KMS-11 (cell line): ENCODE measurements at regions not wholly inside any gene's neighbourhood (a gene's known extent, or its start where the extent isn't known, plus 50 kb on each side); places are given as distances from the start of the nearest gene placed in this dataset.

Experiments
- H2AFZ ChIP-seq: fragments of 200-600 bp; sonication (generic); 2 replicates; pipeline ENCODE4 v1.6.1; 2016; ENCODE audit warnings: antibody characterized with exemption, mixed run types, low read depth
- H3K27ac ChIP-seq: fragments of 200-600 bp; sonication (generic); 2 replicates; pipeline ENCODE4 v1.6.1; 2016; ENCODE audit warnings: mild to moderate bottlenecking, mixed run types
- H3K27me3 ChIP-seq: fragments of 200-600 bp; sonication (generic); 2 replicates; pipeline ENCODE4 v1.6.1; 2017; ENCODE audit warnings: mild to moderate bottlenecking, low read depth, mixed run types, moderate library complexity; ENCODE audit not compliant: insufficient read depth
- H3K36me3 ChIP-seq: fragments of 200-600 bp; sonication (generic); 2 replicates; pipeline ENCODE4 v1.6.1; 2017; ENCODE audit warnings: mild to moderate bottlenecking, mixed run types; ENCODE audit not compliant: insufficient read depth
- H3K4me1 ChIP-seq: fragments of 200-600 bp; sonication (generic); 2 replicates; pipeline ENCODE4 v1.6.1; 2016; ENCODE audit warnings: mild to moderate bottlenecking, low read depth, mixed run types; ENCODE audit not compliant: poor library complexity, severe bottlenecking
- H3K4me2 ChIP-seq: fragments of 200-600 bp; sonication (generic); 2 replicates; pipeline ENCODE4 v1.7.0; 2016; ENCODE audit warnings: mild to moderate bottlenecking, mixed run types
- H3K4me3 ChIP-seq: fragments of 200-600 bp; sonication (generic); IDR thresholded peaks from 2 replicates; pipeline ENCODE4 v1.6.1; 2017; ENCODE audit warnings: low read depth, low read length, mixed read lengths; ENCODE audit not compliant: insufficient read depth
- H3K79me2 ChIP-seq: fragments of 200-600 bp; sonication (generic); 2 replicates; pipeline ENCODE4 v1.6.1; 2016; ENCODE audit warnings: low read depth, mixed run types; ENCODE audit not compliant: insufficient read depth
- H3K9ac ChIP-seq: fragments of 200-600 bp; sonication (generic); 2 replicates; pipeline ENCODE4 v1.6.1; 2016; ENCODE audit warnings: mild to moderate bottlenecking, mixed run types
- H4K20me1 ChIP-seq: fragments of 200-600 bp; sonication (generic); 2 replicates; pipeline ENCODE4 v1.6.1; 2016; ENCODE audit warnings: mild to moderate bottlenecking, mixed run types; ENCODE audit not compliant: insufficient read depth
- TF ChIP-seq, protein P1 (sequence below): fragments of 200-600 bp; sonication (generic); conservative IDR thresholded peaks from 2 replicates; pipeline ENCODE4 v1.6.1; 2017; ENCODE audit warnings: low read depth, mild to moderate bottlenecking, antibody characterized with exemption, low read length, moderate library complexity, mixed read lengths

DNA sequence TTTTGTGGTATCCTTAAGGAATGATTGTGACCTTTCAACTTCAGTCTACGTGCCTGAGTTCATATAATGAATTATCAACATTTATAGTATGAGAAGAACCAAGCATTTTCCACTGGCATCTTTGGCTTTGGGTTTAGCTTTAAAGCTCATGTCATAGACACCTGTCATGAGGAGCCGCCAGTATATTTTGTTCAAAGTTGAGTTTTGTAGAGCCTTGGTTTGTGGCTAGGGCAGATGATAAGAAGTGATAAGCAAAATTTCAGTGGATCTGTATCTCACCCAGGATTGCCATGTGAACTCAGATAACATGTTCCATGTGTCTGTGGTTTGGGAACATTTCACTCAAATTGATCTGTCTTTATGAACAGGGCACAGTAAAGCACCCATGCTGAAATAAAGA is 873.2 kb downstream of the STPG2 start:
- Histone ChIP-seq H4K20me1 (no peaks in the 10 kb centered on the region), H3K4me3 (no peak overlapping the region), H3K27ac (no peak overlapping the region), H3K4me1 (no peaks in the 10 kb centered on the region), H3K79me2 (no peaks in the 10 kb centered on the region), H2AFZ (no peak overlapping the region), H3K9ac (no peak overlapping the region), H3K27me3 (no peaks in the 10 kb centered on the region), H3K4me2 (no peak overlapping the region), H3K36me3 (no peaks in the 10 kb centered on the region)
- TF ChIP-seq, protein P1, sequence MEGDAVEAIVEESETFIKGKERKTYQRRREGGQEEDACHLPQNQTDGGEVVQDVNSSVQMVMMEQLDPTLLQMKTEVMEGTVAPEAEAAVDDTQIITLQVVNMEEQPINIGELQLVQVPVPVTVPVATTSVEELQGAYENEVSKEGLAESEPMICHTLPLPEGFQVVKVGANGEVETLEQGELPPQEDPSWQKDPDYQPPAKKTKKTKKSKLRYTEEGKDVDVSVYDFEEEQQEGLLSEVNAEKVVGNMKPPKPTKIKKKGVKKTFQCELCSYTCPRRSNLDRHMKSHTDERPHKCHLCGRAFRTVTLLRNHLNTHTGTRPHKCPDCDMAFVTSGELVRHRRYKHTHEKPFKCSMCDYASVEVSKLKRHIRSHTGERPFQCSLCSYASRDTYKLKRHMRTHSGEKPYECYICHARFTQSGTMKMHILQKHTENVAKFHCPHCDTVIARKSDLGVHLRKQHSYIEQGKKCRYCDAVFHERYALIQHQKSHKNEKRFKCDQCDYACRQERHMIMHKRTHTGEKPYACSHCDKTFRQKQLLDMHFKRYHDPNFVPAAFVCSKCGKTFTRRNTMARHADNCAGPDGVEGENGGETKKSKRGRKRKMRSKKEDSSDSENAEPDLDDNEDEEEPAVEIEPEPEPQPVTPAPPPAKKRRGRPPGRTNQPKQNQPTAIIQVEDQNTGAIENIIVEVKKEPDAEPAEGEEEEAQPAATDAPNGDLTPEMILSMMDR, result no peak

DNA sequence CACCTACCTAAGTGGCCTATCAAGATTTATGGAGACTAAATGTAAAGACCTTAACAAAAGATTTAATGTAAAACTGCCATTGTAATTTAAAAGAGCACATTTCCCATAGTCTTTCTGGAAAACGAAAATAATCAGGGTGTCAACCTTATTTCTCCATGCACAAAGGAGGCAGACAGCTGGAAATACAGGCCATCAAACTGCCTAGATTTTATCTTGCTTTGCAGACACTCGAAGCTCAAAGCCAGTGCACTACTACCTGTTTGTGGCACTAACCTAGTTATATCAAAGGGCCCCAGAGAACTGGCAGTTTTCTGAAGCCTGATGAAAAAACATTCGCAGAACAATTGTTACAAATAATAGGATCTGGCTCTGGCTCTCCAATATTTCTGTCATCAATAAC is 863.9 kb downstream of the STPG2 start:
- TF ChIP-seq, protein P1, result no peak
- no peak overlapping the region for H3K4me2 ChIP-seq
- no peaks in the 10 kb centered on the region for H3K27me3 ChIP-seq
- H3K4me3 ChIP-seq, result no peak overlapping the region
- H4K20me1 ChIP-seq, result no peaks in the 10 kb centered on the region
- no peaks in the 10 kb centered on the region for H3K79me2 ChIP-seq
- no peak overlapping the region for H3K9ac ChIP-seq
- H2AFZ ChIP-seq, result no peak overlapping the region
- H3K36me3 ChIP-seq, result no peaks in the 10 kb centered on the region
- no peak overlapping the region for H3K27ac ChIP-seq
- no peaks in the 10 kb centered on the region for H3K4me1 ChIP-seq

DNA sequence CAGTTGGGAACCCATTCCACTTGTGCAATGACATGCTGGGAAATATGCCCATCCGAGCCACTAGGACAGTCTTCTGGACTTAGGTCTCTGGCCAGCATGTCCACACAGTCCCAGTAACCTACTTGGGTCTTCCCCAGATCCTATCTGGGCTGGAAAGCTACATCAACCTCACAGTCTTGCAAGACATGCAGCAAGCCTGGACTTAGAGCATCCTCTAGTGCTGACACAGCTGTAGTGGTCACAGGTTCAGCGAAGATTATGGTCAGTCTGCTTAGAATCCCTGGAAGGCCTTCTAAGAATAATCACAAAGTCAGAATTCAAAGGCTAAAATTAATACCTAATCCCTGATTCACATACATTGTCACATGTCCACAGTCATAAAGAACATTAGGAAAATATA is 842.7 kb downstream of the STPG2 start:
- Histone ChIP-seq H3K36me3 (no peaks in the 10 kb centered on the region), H3K79me2 (no peaks in the 10 kb centered on the region), H2AFZ (no peak overlapping the region), H3K4me3 (no peak overlapping the region), H3K27ac (no peak overlapping the region), H3K4me1 (no peaks in the 10 kb centered on the region), H3K27me3 (no peaks in the 10 kb centered on the region), H3K9ac (no peak overlapping the region), H4K20me1 (no peaks in the 10 kb centered on the region), H3K4me2 (no peak overlapping the region)
- TF ChIP-seq, protein P1, result no peak

DNA sequence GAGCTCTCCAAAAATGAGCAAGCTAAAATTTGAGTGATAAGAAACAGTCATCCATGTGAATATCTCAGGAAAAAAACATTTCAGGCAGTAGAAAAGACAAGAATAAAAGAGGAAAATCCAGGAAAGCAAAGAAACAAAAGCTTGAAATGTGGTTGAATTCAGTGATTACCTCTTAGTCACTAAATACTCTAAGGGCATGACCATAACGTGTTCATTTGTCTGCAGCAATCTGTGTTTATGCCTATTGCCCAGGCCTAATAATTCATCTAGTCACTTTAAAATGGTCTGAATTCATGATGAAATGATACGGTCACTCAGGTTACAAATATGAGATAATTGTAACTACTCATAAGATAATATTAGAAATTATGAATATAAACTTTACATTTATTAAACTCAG is 837.9 kb downstream of the STPG2 start:
- TF ChIP-seq, protein P1, result no peak
- no peaks in the 10 kb centered on the region for H3K79me2 ChIP-seq
- H3K27me3 ChIP-seq, result no peaks in the 10 kb centered on the region
- H3K9ac ChIP-seq, result no peak overlapping the region
- H3K36me3 ChIP-seq, result no peaks in the 10 kb centered on the region
- no peaks in the 10 kb centered on the region for H4K20me1 ChIP-seq
- no peak overlapping the region for H3K4me2 ChIP-seq
- no peak overlapping the region for H3K4me3 ChIP-seq
- H2AFZ ChIP-seq, result no peak overlapping the region
- H3K4me1 ChIP-seq, result no peaks in the 10 kb centered on the region
- no peak overlapping the region for H3K27ac ChIP-seq

DNA sequence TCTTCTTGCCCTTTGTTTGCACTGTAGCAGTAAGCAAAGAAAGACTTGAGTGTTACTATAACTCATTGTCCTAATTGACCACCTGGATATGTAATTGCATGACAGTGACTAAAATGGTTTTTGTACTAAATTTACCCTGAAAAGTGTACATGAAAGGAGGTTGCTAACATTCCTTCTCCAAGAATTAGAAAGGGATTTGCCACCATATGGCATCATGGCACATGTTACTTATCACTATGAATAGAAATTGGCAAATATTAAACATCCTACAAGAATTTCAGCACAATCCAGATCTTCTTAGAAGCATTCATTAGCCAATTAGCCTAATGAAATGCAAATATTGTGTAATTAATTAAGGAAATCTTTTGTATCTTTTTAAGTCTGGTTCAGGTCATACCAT is 834.2 kb downstream of the STPG2 start:
- no peaks in the 10 kb centered on the region for H4K20me1 ChIP-seq
- TF ChIP-seq, protein P1, result no peak
- no peaks in the 10 kb centered on the region for H3K36me3 ChIP-seq
- H3K9ac ChIP-seq, result no peak overlapping the region
- H3K4me2 ChIP-seq, result no peak overlapping the region
- H3K27ac ChIP-seq, result no peak overlapping the region
- H2AFZ ChIP-seq, result no peak overlapping the region
- H3K4me3 ChIP-seq, result no peak overlapping the region
- H3K4me1 ChIP-seq, result no peaks in the 10 kb centered on the region
- no peaks in the 10 kb centered on the region for H3K27me3 ChIP-seq
- no peaks in the 10 kb centered on the region for H3K79me2 ChIP-seq
